B cell (primary cell): ENCODE measurements at regions not wholly inside any gene's neighbourhood (a gene's known extent, or its start where the extent isn't known, plus 50 kb on each side); places are given as distances from the start of the nearest gene placed in this dataset.

Source experiments
- ATAC-seq: fragments of 200-7000 bp; cut with Tn5 transposase; one replicate; pipeline ENCODE4 v1.10.0; 2021; ENCODE audit warnings: low read depth, mild to moderate bottlenecking, moderate number of reproducible peaks, moderate library complexity
- CTCF ChIA-PET: fragments of 350-600 bp; sonication (Branson Sonifier 250); formaldehyde crosslinking; loops from one replicate; lab custom pipeline; 2021; ENCODE audit warnings: antibody characterized with exemption, inconsistent platforms; lab: Charles Lee
- POLR2A ChIA-PET: fragments of 350-600 bp; sonication (Branson Sonifier 250); formaldehyde crosslinking; loops from one replicate; lab custom pipeline; 2021; ENCODE audit warnings: antibody characterized with exemption; lab: Charles Lee
- DNase-seq: peaks from one replicate; pipeline ENCODE4 v3.0.0; 2013
- H2AFZ ChIP-seq: 2 replicates; pipeline ENCODE4 v1.6.1; 2012; ENCODE audit warnings: mild to moderate bottlenecking, low read depth, low read length; ENCODE audit not compliant: insufficient read depth, poor library complexity, severe bottlenecking
- H3K27ac ChIP-seq, 2 donors: 1 replicate in 1 of 2; 2 replicates in 1 of 2; pipeline ENCODE4 v1.5.1; 2012 to 2013; ENCODE audit warnings: low read length in 2 of 2, mild to moderate bottlenecking in 2 of 2, moderate library complexity in 1 of 2
- H3K27me3 ChIP-seq, 4 experiments: fragments of 200-600 bp in 1 of 4; sonication (generic) in 1 of 4; replicated peaks in 1 of 4; 1 replicate in 2 of 4; 2 replicates in 2 of 4; pipeline versions ENCODE4 v1.6.1 to v1.7.0; 2013 to 2016; ENCODE audit warnings: low read length in 3 of 4, mild to moderate bottlenecking in 2 of 4, mixed read lengths in 1 of 4, moderate library complexity in 1 of 4; ENCODE audit not compliant: insufficient read depth in 4 of 4, control insufficient read depth in 3 of 4; ENCODE audit errors: control extremely low read depth in 1 of 4
- H3K36me3 ChIP-seq, 2 experiments: replicated peaks in 1 of 2; 1 replicate in 1 of 2; 2 replicates in 1 of 2; pipeline versions ENCODE4 v1.6.1 to v1.7.1; 2013; ENCODE audit warnings: low read length in 1 of 2; ENCODE audit not compliant: insufficient read depth in 2 of 2, control insufficient read depth in 1 of 2; ENCODE audit errors: control extremely low read depth in 1 of 2, extremely low read depth in 1 of 2
- H3K4me1 ChIP-seq, 2 donors: fragments of 200-600 bp in 1 of 2; sonication (generic) in 1 of 2; 1 replicate in 1 of 2; 2 replicates in 1 of 2; pipeline versions ENCODE4 v1.5.1 to v1.6.1; 2013 to 2017; ENCODE audit warnings: low read length in 2 of 2; ENCODE audit not compliant: control insufficient read depth in 2 of 2, insufficient read depth in 2 of 2
- H3K4me2 ChIP-seq: replicated peaks from 2 replicates; pipeline ENCODE3; 2012; ENCODE audit warnings: mild to moderate bottlenecking, low read depth, low read length; ENCODE audit not compliant: poor library complexity, severe bottlenecking
- H3K4me3 ChIP-seq, 5 experiments: fragments of 200-600 bp in 1 of 5; sonication (generic) in 1 of 5; 1 replicate in 3 of 5; 2 replicates in 2 of 5; pipeline versions ENCODE4 v1.5.1 to v1.7.0; 2011 to 2016; ENCODE audit warnings: low read length in 4 of 5, mild to moderate bottlenecking in 4 of 5, low read depth in 2 of 5, control low read depth in 1 of 5, moderate library complexity in 1 of 5; ENCODE audit not compliant: insufficient read depth in 1 of 5; ENCODE audit errors: control extremely low read depth in 1 of 5, extremely low read depth in 1 of 5
- H3K79me2 ChIP-seq: fragments of 200-600 bp; sonication (generic); one replicate; pipeline ENCODE4 v1.6.0; 2016; ENCODE audit warnings: low read length; ENCODE audit not compliant: control insufficient read depth, insufficient read depth
- H3K9ac ChIP-seq: fragments of 200-600 bp; sonication (generic); 2 replicates; pipeline ENCODE4 v1.6.1; 2017; ENCODE audit warnings: mild to moderate bottlenecking, low read length, moderate library complexity
- H3K9me3 ChIP-seq, 3 donors: one replicate each; pipeline versions ENCODE4 v1.6.1 to v1.7.1; 2013; ENCODE audit warnings: low read length in 2 of 3; ENCODE audit not compliant: control insufficient read depth in 2 of 3, insufficient read depth in 1 of 3; ENCODE audit errors: control extremely low read depth in 1 of 3
- H4K20me1 ChIP-seq: 2 replicates; pipeline ENCODE4 v1.6.0; 2012; ENCODE audit warnings: mild to moderate bottlenecking, low read length; ENCODE audit not compliant: insufficient read depth, control insufficient read depth, poor library complexity, severe bottlenecking
- H3K27ac Mint-ChIP-seq: one replicate; pipeline ENCODE4 v1.8.0; 2021; ENCODE audit warnings: mixed read lengths
- H3K27me3 Mint-ChIP-seq: one replicate; pipeline ENCODE4 v1.8.0; 2021; ENCODE audit warnings: mixed read lengths
- H3K4me1 Mint-ChIP-seq: one replicate; pipeline ENCODE4 v1.8.0; 2021; ENCODE audit warnings: mixed read lengths
- H3K4me3 Mint-ChIP-seq: one replicate; pipeline ENCODE4 v1.8.0; 2021; ENCODE audit warnings: mixed read lengths
- H3K9me3 Mint-ChIP-seq: one replicate; pipeline ENCODE4 v1.8.0; 2022; ENCODE audit warnings: mixed read lengths; ENCODE audit not compliant: insufficient read depth
- CTCF ChIP-seq: fragments of 200-600 bp; IDR thresholded peaks from one replicate; pipeline ENCODE4 v1.8.0; 2022; ENCODE audit warnings: antibody characterized with exemption, mild to moderate bottlenecking
- EZH2 ChIP-seq: IDR thresholded peaks from 2 replicates; pipeline ENCODE4 v1.6.1; 2012; ENCODE audit warnings: borderline replicate concordance, low read depth, mild to moderate bottlenecking, moderate library complexity, low read length; ENCODE audit not compliant: insufficient read depth, poor library complexity, severe bottlenecking
- WGBS: methylation state at CpG from one replicate; pipeline ENCODE4 v1.1.5; 2013; ENCODE audit warnings: missing lambda C conversion rate; ENCODE audit not compliant: insufficient coverage; 5-methylcytosine and 5-hydroxymethylcytosine counted together
- intact Hi-C: fragments of 100-400 bp; cut with micrococcal nuclease; formaldehyde crosslinking; loops from one replicate; pipeline ENCODE4 v1.10.0; 2022

GRCh38 chr15:69703532-69704187 is 251.0 kb downstream of the RPLP1 start:
- Histone ChIP-seq H3K4me2 (no peak overlapping the region), H3K4me1 (no peaks in the 10 kb centered on the region), H3K4me3 (no peak overlapping the region), H3K9ac (no peak overlapping the region), H4K20me1 (no peaks in the 10 kb centered on the region), H3K27me3 (peaks cover 0 to 3% (median 0%) of the 10 kb centered on the region in 4 experiments), H2AFZ (no peak overlapping the region), H3K79me2 (no peaks in the 10 kb centered on the region), H3K36me3 (no peaks in the 10 kb centered on the region), H3K9me3 (peaks cover 0 to 14% (median 5%) of the 10 kb centered on the region in 3 donors), H3K27ac (no peak overlapping the region)
- CTCF ChIA-PET, result interaction anchor here (1.2 kb wide), 1 partner anchor 11 kb away, joined by 3 read pairs; no protein-coding TSS in a partner anchor
- 93% methylated on average over 5 of the region's 9 CpGs for WGBS
- Mint-ChIP-seq H3K4me1 (no peaks in the 10 kb centered on the region), H3K9me3 (peaks cover 3% of the 10 kb centered on the region), H3K27me3 (peaks cover 9% of the 10 kb centered on the region), H3K27ac (no peak overlapping the region), H3K4me3 (no peak overlapping the region)
- no peak for TF ChIP-seq CTCF
- ATAC-seq, result no peak
- intact Hi-C loops, result no loop called here
- no peak for DNase-seq
- POLR2A ChIA-PET, result interaction anchor here (0.7 kb wide), 1 partner anchor 478 kb away, joined by 4 read pairs; no protein-coding TSS in a partner anchor

GRCh38 chr15:69704229-69704628 is 251.6 kb downstream of the RPLP1 start:
- Histone ChIP-seq H3K79me2 (no peaks in the 10 kb centered on the region), H3K4me2 (no peak overlapping the region), H4K20me1 (no peaks in the 10 kb centered on the region), H2AFZ (no peak overlapping the region), H3K9ac (no peak overlapping the region), H3K4me1 (no peaks in the 10 kb centered on the region), H3K9me3 (peaks cover 0 to 20% (median 5%) of the 10 kb centered on the region in 3 donors), H3K36me3 (no peaks in the 10 kb centered on the region), H3K4me3 (no peak overlapping the region), H3K27ac (no peak overlapping the region), H3K27me3 (peaks cover 0 to 3% (median 0%) of the 10 kb centered on the region in 4 experiments)
- H3K27ac Mint-ChIP-seq, result no peak overlapping the region
- TF ChIP-seq EZH2 (no peak), CTCF (no peak)
- WGBS, result 87% methylated on average over 2 of the region's 3 CpGs
- DNase-seq, result no peak
- H3K4me3 Mint-ChIP-seq, result no peak overlapping the region
- ChIA-PET CTCF (interaction anchor here (1.2 kb wide), 1 partner anchor 10 kb away, joined by 3 read pairs; no protein-coding TSS in a partner anchor), POLR2A (interaction anchor here (0.7 kb wide), 1 partner anchor 477 kb away, joined by 4 read pairs; no protein-coding TSS in a partner anchor)
- peaks cover 3% of the 10 kb centered on the region for H3K9me3 Mint-ChIP-seq
- intact Hi-C loops, result no loop called here
- peaks cover 7% of the 10 kb centered on the region for H3K27me3 Mint-ChIP-seq
- ATAC-seq, result no peak
- no peaks in the 10 kb centered on the region for H3K4me1 Mint-ChIP-seq
